ENCODE measurements at regions not wholly inside any gene's neighbourhood (a gene's known extent, or its start where the extent isn't known, plus 50 kb on each side); places are given as distances from the start of the nearest gene placed in this dataset.

DNA sequence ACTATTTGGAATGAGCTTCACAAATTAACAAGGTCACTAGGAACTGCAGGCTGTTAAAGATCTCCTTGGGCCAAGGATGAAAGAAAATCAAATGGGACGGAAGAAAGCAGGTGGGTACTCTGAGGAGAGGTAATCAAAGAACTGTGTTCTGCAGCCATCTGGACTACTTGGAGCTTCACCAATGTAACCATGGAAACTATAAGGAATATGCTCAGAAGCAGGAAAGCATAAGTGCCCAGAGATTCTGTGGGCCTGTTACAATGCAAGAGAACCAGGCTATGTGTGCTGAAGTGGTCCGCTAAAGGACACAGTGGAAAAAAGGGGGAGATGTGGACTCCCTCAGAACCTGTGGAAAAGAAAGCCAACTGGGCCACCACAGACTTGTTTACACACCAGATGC is 238.5 kb downstream of the PTGER3 start:
- no peaks in the 10 kb centered on the region for H3K4me1 ChIP-seq (ENCODE audit: control insufficient read depth, insufficient read depth, low read length)
- 0% methylated on average over 2 of the region's 2 CpGs for WGBS (ENCODE audit: insufficient coverage, insufficient replicate concordance, low lambda C conversion rate, missing lambda C conversion rate)
- CTCF ChIA-PET = no interaction called here
- DNase-seq (ENCODE audit: low read depth, low spot score) (no peak), FAIRE-seq (no peak), ATAC-seq (no peak)
- RAD21 ChIA-PET (ENCODE audit: unreplicated experiment) = no interaction called here
- in situ Hi-C loops (cut with MboI) = no loop called here
- H3K79me2 ChIP-seq (ENCODE audit: control insufficient read depth, insufficient read depth, low read length) = no peaks in the 10 kb centered on the region
- no peak overlapping the region for H3K9ac ChIP-seq (ENCODE audit: control insufficient read depth, insufficient read depth, low read length)
- intact Hi-C loops (cut with micrococcal nuclease; ENCODE audit: unreplicated experiment) = no loop called here
- no peak overlapping the region for H3K4me2 ChIP-seq (ENCODE audit: control insufficient read depth, insufficient read depth)
- H3K4me3 ChIP-seq = no peak overlapping the region
- BruUV-seq (replicated peaks) = no TSS peak
- H3K27me3 ChIP-seq (replicated peaks in 1 of 2; ENCODE audit: control insufficient read depth in 2 of 2, insufficient read depth in 2 of 2, low read length in 1 of 2) = no peaks in the 10 kb centered on the region
- SMC1A ChIA-PET (ENCODE audit: uncharacterized antibody, unreplicated experiment) = no interaction called here
- H3K36me3 ChIP-seq (ENCODE audit: control insufficient read depth in 2 of 2, insufficient read depth in 2 of 2, low read length in 1 of 2) = no peaks in the 10 kb centered on the region
- no peak overlapping the region for H3K27ac ChIP-seq (ENCODE audit: control insufficient read depth, insufficient read depth)
- H4K20me1 ChIP-seq (ENCODE audit: control insufficient read depth, insufficient read depth) = no peaks in the 10 kb centered on the region
- POLR2A ChIA-PET = no interaction called here
- H3K9me3 ChIP-seq (replicated peaks; ENCODE audit: control insufficient read depth, insufficient read depth, low read length) = no peaks in the 10 kb centered on the region
- H2AFZ ChIP-seq (ENCODE audit: control insufficient read depth, low read depth, low read length) = no peak overlapping the region
- no peak for TF ChIP-seq CHD4 (IDR thresholded peaks at IDR 0.05)
- TF ChIP-seq ZSCAN29 (IDR thresholded peaks at IDR 0.05) = no peak
- TF ChIP-seq, protein P1, sequence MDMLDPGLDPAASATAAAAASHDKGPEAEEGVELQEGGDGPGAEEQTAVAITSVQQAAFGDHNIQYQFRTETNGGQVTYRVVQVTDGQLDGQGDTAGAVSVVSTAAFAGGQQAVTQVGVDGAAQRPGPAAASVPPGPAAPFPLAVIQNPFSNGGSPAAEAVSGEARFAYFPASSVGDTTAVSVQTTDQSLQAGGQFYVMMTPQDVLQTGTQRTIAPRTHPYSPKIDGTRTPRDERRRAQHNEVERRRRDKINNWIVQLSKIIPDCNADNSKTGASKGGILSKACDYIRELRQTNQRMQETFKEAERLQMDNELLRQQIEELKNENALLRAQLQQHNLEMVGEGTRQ (IDR thresholded peaks at IDR 0.05; ENCODE audit: borderline replicate concordance, low read depth, low read length) = no peak
- no peak for TF ChIP-seq NR2C2 (IDR thresholded peaks at IDR 0.05; ENCODE audit: borderline replicate concordance, control insufficient read depth, insufficient read length, low read depth)
- TF ChIP-seq IKZF1 (conservative IDR thresholded peaks at IDR 0.05) = no peak
- no peak for TF ChIP-seq RB1 (IDR thresholded peaks at IDR 0.05; ENCODE audit: borderline replicate concordance)
- TF ChIP-seq SUPT20H (IDR thresholded peaks at IDR 0.05; ENCODE audit: borderline replicate concordance, control insufficient read depth, low read depth, low read length) = no peak
- TF ChIP-seq SRF (IDR thresholded peaks at IDR 0.05; ENCODE audit: low read depth in 2 of 2, low read length in 2 of 2) = no peak
- no peak for TF ChIP-seq SP1 (IDR thresholded peaks at IDR 0.05; ENCODE audit: low read depth, low read length)
- TF ChIP-seq MEF2B (IDR thresholded peaks at IDR 0.05; ENCODE audit: partially characterized antibody, poor library complexity, severe bottlenecking) = no peak
- no peak for TF ChIP-seq BACH1 (IDR thresholded peaks at IDR 0.05; ENCODE audit: borderline replicate concordance)
- TF ChIP-seq, protein P2, sequence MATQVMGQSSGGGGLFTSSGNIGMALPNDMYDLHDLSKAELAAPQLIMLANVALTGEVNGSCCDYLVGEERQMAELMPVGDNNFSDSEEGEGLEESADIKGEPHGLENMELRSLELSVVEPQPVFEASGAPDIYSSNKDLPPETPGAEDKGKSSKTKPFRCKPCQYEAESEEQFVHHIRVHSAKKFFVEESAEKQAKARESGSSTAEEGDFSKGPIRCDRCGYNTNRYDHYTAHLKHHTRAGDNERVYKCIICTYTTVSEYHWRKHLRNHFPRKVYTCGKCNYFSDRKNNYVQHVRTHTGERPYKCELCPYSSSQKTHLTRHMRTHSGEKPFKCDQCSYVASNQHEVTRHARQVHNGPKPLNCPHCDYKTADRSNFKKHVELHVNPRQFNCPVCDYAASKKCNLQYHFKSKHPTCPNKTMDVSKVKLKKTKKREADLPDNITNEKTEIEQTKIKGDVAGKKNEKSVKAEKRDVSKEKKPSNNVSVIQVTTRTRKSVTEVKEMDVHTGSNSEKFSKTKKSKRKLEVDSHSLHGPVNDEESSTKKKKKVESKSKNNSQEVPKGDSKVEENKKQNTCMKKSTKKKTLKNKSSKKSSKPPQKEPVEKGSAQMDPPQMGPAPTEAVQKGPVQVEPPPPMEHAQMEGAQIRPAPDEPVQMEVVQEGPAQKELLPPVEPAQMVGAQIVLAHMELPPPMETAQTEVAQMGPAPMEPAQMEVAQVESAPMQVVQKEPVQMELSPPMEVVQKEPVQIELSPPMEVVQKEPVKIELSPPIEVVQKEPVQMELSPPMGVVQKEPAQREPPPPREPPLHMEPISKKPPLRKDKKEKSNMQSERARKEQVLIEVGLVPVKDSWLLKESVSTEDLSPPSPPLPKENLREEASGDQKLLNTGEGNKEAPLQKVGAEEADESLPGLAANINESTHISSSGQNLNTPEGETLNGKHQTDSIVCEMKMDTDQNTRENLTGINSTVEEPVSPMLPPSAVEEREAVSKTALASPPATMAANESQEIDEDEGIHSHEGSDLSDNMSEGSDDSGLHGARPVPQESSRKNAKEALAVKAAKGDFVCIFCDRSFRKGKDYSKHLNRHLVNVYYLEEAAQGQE (IDR thresholded peaks at IDR 0.05; ENCODE audit: low read depth, low read length) = no peak
- TF ChIP-seq JUNB (IDR thresholded peaks at IDR 0.05) = no peak
- no peak for TF ChIP-seq MYC (IDR thresholded peaks at IDR 0.05; ENCODE audit: insufficient read depth, insufficient read length, insufficient replicate concordance, low read length, severe bottlenecking)
- no peak for TF ChIP-seq HDGF (IDR thresholded peaks at IDR 0.05)
- TF ChIP-seq ZBED1 (IDR thresholded peaks at IDR 0.05; ENCODE audit: borderline replicate concordance) = no peak
- TF ChIP-seq, protein P3, sequence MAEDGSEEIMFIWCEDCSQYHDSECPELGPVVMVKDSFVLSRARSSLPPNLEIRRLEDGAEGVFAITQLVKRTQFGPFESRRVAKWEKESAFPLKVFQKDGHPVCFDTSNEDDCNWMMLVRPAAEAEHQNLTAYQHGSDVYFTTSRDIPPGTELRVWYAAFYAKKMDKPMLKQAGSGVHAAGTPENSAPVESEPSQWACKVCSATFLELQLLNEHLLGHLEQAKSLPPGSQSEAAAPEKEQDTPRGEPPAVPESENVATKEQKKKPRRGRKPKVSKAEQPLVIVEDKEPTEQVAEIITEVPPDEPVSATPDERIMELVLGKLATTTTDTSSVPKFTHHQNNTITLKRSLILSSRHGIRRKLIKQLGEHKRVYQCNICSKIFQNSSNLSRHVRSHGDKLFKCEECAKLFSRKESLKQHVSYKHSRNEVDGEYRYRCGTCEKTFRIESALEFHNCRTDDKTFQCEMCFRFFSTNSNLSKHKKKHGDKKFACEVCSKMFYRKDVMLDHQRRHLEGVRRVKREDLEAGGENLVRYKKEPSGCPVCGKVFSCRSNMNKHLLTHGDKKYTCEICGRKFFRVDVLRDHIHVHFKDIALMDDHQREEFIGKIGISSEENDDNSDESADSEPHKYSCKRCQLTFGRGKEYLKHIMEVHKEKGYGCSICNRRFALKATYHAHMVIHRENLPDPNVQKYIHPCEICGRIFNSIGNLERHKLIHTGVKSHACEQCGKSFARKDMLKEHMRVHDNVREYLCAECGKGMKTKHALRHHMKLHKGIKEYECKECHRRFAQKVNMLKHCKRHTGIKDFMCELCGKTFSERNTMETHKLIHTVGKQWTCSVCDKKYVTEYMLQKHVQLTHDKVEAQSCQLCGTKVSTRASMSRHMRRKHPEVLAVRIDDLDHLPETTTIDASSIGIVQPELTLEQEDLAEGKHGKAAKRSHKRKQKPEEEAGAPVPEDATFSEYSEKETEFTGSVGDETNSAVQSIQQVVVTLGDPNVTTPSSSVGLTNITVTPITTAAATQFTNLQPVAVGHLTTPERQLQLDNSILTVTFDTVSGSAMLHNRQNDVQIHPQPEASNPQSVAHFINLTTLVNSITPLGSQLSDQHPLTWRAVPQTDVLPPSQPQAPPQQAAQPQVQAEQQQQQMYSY (CRISPR knock-in tag; IDR thresholded peaks at IDR 0.05) = no peak

Measured in GM12878 (cell line).